Thoracic aorta (tissue), 2 donors: ENCODE measurements at regions not wholly inside any gene's neighbourhood (a gene's known extent, or its start where the extent isn't known, plus 50 kb on each side); places are given as distances from the start of the nearest gene placed in this dataset.

Source experiments
- ATAC-seq: fragments of 150-250 bp; one replicate; pipeline ENCODE4 v1.8.0; 2017; ENCODE audit warnings: low read depth; ENCODE audit not compliant: insufficient number of reproducible peaks, low FRiP score
- DNase-seq: peaks from one replicate; pipeline ENCODE4 v3.0.0-alpha.2; 2020; ENCODE audit warnings: low spot score
- H3K27ac ChIP-seq, 2 donors: fragments of 200-600 bp; sonication (generic); 1 replicate in 1 of 2; 2 replicates in 1 of 2; pipeline ENCODE4 v1.5.1; 2016; ENCODE audit warnings: mild to moderate bottlenecking in 2 of 2, moderate library complexity in 2 of 2
- H3K27me3 ChIP-seq: fragments of 200-600 bp; sonication (generic); replicated peaks from 2 replicates; pipeline ENCODE4 v1.6.0; 2016; ENCODE audit warnings: mild to moderate bottlenecking; ENCODE audit not compliant: insufficient read depth
- H3K36me3 ChIP-seq: fragments of 200-600 bp; sonication (generic); one replicate; pipeline ENCODE4 v1.5.1; 2016
- H3K4me1 ChIP-seq, 2 donors: fragments of 200-600 bp; sonication (generic); 1 replicate in 1 of 2; 2 replicates in 1 of 2; pipeline versions ENCODE4 v1.5.1 to v1.6.0; 2016; ENCODE audit warnings: low read depth in 2 of 2, mild to moderate bottlenecking in 1 of 2; ENCODE audit not compliant: control insufficient read depth in 1 of 2
- H3K4me3 ChIP-seq: fragments of 200-600 bp; sonication (generic); 2 replicates; pipeline ENCODE4 v1.5.1; 2016; ENCODE audit warnings: mild to moderate bottlenecking
- H3K9me3 ChIP-seq: fragments of 200-600 bp; sonication (generic); 2 replicates; pipeline ENCODE4 v1.5.1; 2016
- CTCF ChIP-seq: fragments of 200-600 bp; sonication (generic); IDR thresholded peaks from one replicate; pipeline ENCODE4 v1.5.1; 2019; ENCODE audit warnings: antibody characterized with exemption

GRCh38 chr20:53786445-53787267 lies 193.0 kb upstream of the ZNF217 start:
- ATAC-seq, result no peak
- no peaks in the 10 kb centered on the region for H3K4me1 ChIP-seq
- H3K27ac ChIP-seq, result no peak overlapping the region
- no peaks in the 10 kb centered on the region for H3K36me3 ChIP-seq
- DNase-seq, result no peak
- TF ChIP-seq CTCF, result no peak
- H3K27me3 ChIP-seq, result no peaks in the 10 kb centered on the region
- H3K9me3 ChIP-seq, result no peaks in the 10 kb centered on the region
- no peak overlapping the region for H3K4me3 ChIP-seq

- Histone ChIP-seq H3K9me3 (no peaks in the 10 kb centered on the region), H3K27me3 (no peaks in the 10 kb centered on the region), H3K4me3 (no peak overlapping the region), H3K27ac (no peak overlapping the region), H3K36me3 (no peaks in the 10 kb centered on the region), H3K4me1 (no peaks in the 10 kb centered on the region)
- ATAC-seq (no peak), DNase-seq (no peak)
- TF ChIP-seq CTCF, result no peak
These were observed 192.4 kb upstream of the ZNF217 start for GRCh38 chr20:53786071-53786444.

GRCh38 chr20:53785320-53785719 lies 191.7 kb upstream of the ZNF217 start:
- no peak for DNase-seq
- Histone ChIP-seq H3K27me3 (no peaks in the 10 kb centered on the region), H3K27ac (no peak overlapping the region), H3K4me3 (no peak overlapping the region), H3K36me3 (no peaks in the 10 kb centered on the region), H3K4me1 (no peaks in the 10 kb centered on the region), H3K9me3 (no peaks in the 10 kb centered on the region)
- ATAC-seq, result no peak
- no peak for TF ChIP-seq CTCF

GRCh38 chr20:53783768-53784167 lies 190.1 kb upstream of the ZNF217 start:
- DNase-seq, result no peak

More at GRCh38 chr20:53783768-53784167, 190.1 kb upstream of the ZNF217 start:
- Histone ChIP-seq H3K36me3 (no peaks in the 10 kb centered on the region), H3K4me3 (no peak overlapping the region), H3K9me3 (no peaks in the 10 kb centered on the region), H3K27ac (no peak overlapping the region), H3K27me3 (no peaks in the 10 kb centered on the region), H3K4me1 (no peaks in the 10 kb centered on the region)
- no peak for TF ChIP-seq CTCF
- ATAC-seq, result no peak
